CD14-positive monocyte (primary cell): ENCODE measurements at regions not wholly inside any gene's neighbourhood (a gene's known extent, or its start where the extent isn't known, plus 50 kb on each side); places are given as distances from the start of the nearest gene placed in this dataset.

ENCODE experiments used
- DNase-seq, 3 donors: peaks; one replicate each; pipeline ENCODE4 v3.0.0-alpha.2; 2011 to 2022
- H2AFZ ChIP-seq: 2 replicates; pipeline ENCODE4 v1.6.0; 2012; ENCODE audit warnings: mild to moderate bottlenecking, low read depth, low read length, inconsistent platforms; ENCODE audit not compliant: insufficient read depth, poor library complexity, severe bottlenecking
- H3K27ac ChIP-seq, 2 donors: 1 replicate in 1 of 2; 2 replicates in 1 of 2; pipeline ENCODE4 v1.5.1; 2012 to 2013; ENCODE audit warnings: low read length in 2 of 2, control low read depth in 1 of 2, inconsistent platforms in 1 of 2, low read depth in 1 of 2, mild to moderate bottlenecking in 1 of 2
- H3K27me3 ChIP-seq, 2 donors: one replicate each; pipeline versions ENCODE4 v1.6.0 to v1.6.1; 2011 to 2013; ENCODE audit warnings: low read length in 2 of 2; ENCODE audit not compliant: control insufficient read depth in 2 of 2, insufficient read depth in 2 of 2
- H3K36me3 ChIP-seq, 2 donors: replicated peaks in 1 of 2; 1 replicate in 1 of 2; 2 replicates in 1 of 2; pipeline versions ENCODE4 v1.5.1 to v1.6.1; 2012 to 2013; ENCODE audit warnings: low read length in 2 of 2, control low read depth in 1 of 2, inconsistent platforms in 1 of 2, mild to moderate bottlenecking in 1 of 2; ENCODE audit not compliant: insufficient read depth in 2 of 2, control insufficient read depth in 1 of 2
- H3K4me1 ChIP-seq, 2 donors: 1 replicate in 1 of 2; 2 replicates in 1 of 2; pipeline versions ENCODE4 v1.5.1 to v1.6.1; 2012 to 2013; ENCODE audit warnings: low read length in 2 of 2, control low read depth in 1 of 2, inconsistent platforms in 1 of 2, mild to moderate bottlenecking in 1 of 2, moderate library complexity in 1 of 2; ENCODE audit not compliant: insufficient read depth in 2 of 2, control insufficient read depth in 1 of 2
- H3K4me2 ChIP-seq: replicated peaks from 2 replicates; pipeline ENCODE3; 2012; ENCODE audit warnings: low read length, moderate library complexity, mild to moderate bottlenecking; ENCODE audit not compliant: poor library complexity, severe bottlenecking; ENCODE audit errors: extremely low read depth
- H3K4me3 ChIP-seq, 3 experiments: fragments of 200-600 bp in 1 of 3; sonication (generic) in 1 of 3; replicated peaks in 1 of 3; 1 replicate in 2 of 3; 2 replicates in 1 of 3; pipeline ENCODE4 v1.5.1; 2011 to 2013; ENCODE audit warnings: low read length in 3 of 3, mild to moderate bottlenecking in 3 of 3, control low read depth in 2 of 3, low read depth in 2 of 3, inconsistent platforms in 1 of 3, moderate library complexity in 1 of 3
- H3K79me2 ChIP-seq: 2 replicates; pipeline ENCODE4 v1.6.0; 2012; ENCODE audit warnings: mild to moderate bottlenecking, control low read depth, inconsistent platforms, low read length, moderate library complexity; ENCODE audit not compliant: insufficient read depth
- H3K9ac ChIP-seq: 2 replicates; pipeline ENCODE4 v1.6.0; 2017; ENCODE audit warnings: low read length, mild to moderate bottlenecking; ENCODE audit not compliant: insufficient read depth, poor library complexity, severe bottlenecking
- H3K9me3 ChIP-seq, 2 donors: replicated peaks in 1 of 2; 1 replicate in 1 of 2; 2 replicates in 1 of 2; pipeline versions ENCODE4 v1.5.1 to v1.6.1; 2012 to 2013; ENCODE audit warnings: low read length in 2 of 2, control low read depth in 1 of 2; ENCODE audit not compliant: control insufficient read depth in 1 of 2, insufficient read depth in 1 of 2
- H4K20me1 ChIP-seq: 2 replicates; pipeline ENCODE4 v1.6.0; 2012; ENCODE audit warnings: mild to moderate bottlenecking, low read length, control low read depth, moderate library complexity; ENCODE audit not compliant: insufficient read depth
- H3K27ac Mint-ChIP-seq, 7 donors: one replicate each; pipeline ENCODE4 v1.8.0; 2020; ENCODE audit warnings: mild to moderate bottlenecking in 7 of 7, mixed read lengths in 7 of 7, moderate library complexity in 6 of 7, inconsistent platforms in 2 of 7
- H3K27me3 Mint-ChIP-seq, 3 donors: one replicate each; pipeline ENCODE4 v1.8.0; 2021 to 2022; ENCODE audit warnings: low read depth in 3 of 3, mild to moderate bottlenecking in 3 of 3, mixed read lengths in 3 of 3, moderate library complexity in 3 of 3, inconsistent platforms in 1 of 3
- H3K36me3 Mint-ChIP-seq, 2 donors: one replicate each; pipeline ENCODE4 v1.8.0; 2020; ENCODE audit warnings: mixed read lengths in 2 of 2, inconsistent platforms in 1 of 2, mild to moderate bottlenecking in 1 of 2
- H3K4me1 Mint-ChIP-seq: one replicate; pipeline ENCODE4 v1.8.0; 2020; ENCODE audit warnings: mild to moderate bottlenecking, mixed read lengths
- H3K4me3 Mint-ChIP-seq, 2 donors: one replicate each; pipeline ENCODE4 v1.8.0; 2020; ENCODE audit warnings: mild to moderate bottlenecking in 2 of 2, mixed read lengths in 2 of 2, moderate library complexity in 1 of 2
- H3K9me3 Mint-ChIP-seq, 7 donors: one replicate each; pipeline ENCODE4 v1.8.0; 2020 to 2022; ENCODE audit warnings: mixed read lengths in 7 of 7, mild to moderate bottlenecking in 6 of 7, moderate library complexity in 6 of 7, inconsistent platforms in 2 of 7
- intact Hi-C, 2 donors: fragments of 100-400 bp; cut with micrococcal nuclease; formaldehyde crosslinking; loops; one replicate each; pipeline versions ENCODE4 v1.15.0 to v1.15.1; 2023
- TF ChIP-seq, protein P1 (sequence below): fragments of 200-600 bp; IDR thresholded peaks from one replicate; pipeline ENCODE4 v1.8.0; 2022; ENCODE audit warnings: antibody characterized with exemption, mild to moderate bottlenecking

DNA sequence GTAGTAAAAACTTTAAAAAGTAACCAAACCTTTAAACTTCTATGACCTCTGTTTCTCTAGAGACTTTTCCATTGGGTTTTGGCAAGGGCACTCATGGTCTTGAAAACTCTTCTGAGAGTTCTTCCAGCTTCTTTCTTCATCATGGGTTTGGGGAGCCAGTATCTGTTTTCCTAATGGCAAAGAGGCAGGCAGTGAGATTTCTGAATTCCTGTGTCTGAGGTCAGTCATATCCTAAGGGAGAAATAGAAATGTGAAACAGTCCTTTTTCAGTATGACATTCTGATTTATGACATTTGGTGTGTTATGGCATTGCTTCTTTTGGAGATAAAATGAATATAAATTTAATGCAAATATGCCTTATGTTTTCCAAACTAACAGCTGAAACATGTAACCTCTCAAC is 518.5 kb upstream of the MARCKS start:
- Histone ChIP-seq H3K4me1 (no peaks in the 10 kb centered on the region), H3K36me3 (no peaks in the 10 kb centered on the region), H3K27ac (no peak overlapping the region), H3K27me3 (no peaks in the 10 kb centered on the region), H2AFZ (no peak overlapping the region), H3K79me2 (no peaks in the 10 kb centered on the region), H3K4me3 (no peak overlapping the region), H3K9ac (no peak overlapping the region), H3K9me3 (no peaks in the 10 kb centered on the region), H4K20me1 (no peaks in the 10 kb centered on the region), H3K4me2 (no peak overlapping the region)
- intact Hi-C loops = no loop called here
- Mint-ChIP-seq H3K4me1 (no peaks in the 10 kb centered on the region), H3K27me3 (peaks cover 0 to 3% (median 2%) of the 10 kb centered on the region in 3 donors), H3K9me3 (peaks cover 0 to 5% (median 2%) of the 10 kb centered on the region in 7 donors), H3K27ac (no peak overlapping the region), H3K4me3 (no peak overlapping the region), H3K36me3 (no peaks in the 10 kb centered on the region)
- TF ChIP-seq, protein P1, sequence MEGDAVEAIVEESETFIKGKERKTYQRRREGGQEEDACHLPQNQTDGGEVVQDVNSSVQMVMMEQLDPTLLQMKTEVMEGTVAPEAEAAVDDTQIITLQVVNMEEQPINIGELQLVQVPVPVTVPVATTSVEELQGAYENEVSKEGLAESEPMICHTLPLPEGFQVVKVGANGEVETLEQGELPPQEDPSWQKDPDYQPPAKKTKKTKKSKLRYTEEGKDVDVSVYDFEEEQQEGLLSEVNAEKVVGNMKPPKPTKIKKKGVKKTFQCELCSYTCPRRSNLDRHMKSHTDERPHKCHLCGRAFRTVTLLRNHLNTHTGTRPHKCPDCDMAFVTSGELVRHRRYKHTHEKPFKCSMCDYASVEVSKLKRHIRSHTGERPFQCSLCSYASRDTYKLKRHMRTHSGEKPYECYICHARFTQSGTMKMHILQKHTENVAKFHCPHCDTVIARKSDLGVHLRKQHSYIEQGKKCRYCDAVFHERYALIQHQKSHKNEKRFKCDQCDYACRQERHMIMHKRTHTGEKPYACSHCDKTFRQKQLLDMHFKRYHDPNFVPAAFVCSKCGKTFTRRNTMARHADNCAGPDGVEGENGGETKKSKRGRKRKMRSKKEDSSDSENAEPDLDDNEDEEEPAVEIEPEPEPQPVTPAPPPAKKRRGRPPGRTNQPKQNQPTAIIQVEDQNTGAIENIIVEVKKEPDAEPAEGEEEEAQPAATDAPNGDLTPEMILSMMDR = no peak
- DNase-seq = no peak

DNA sequence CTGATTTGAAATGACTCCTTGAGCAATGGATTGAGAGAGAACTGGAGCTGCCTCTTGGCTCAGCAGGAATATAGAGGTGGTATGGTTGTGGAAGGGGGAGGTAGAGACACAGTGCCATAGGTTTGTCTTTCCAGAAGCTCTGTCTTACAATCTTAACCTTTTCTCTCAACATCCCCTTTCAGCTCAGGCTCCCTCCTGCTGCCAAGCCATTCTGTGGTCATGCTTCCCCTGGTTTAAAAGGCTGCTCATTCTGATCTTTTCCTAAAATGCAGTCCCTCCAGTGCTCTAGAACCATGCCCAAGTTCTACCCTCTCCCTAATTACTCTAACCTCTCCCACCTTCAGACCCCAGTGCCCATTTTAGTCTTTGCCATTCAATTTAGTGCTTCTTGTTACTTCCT is 517.9 kb upstream of the MARCKS start:
- H3K4me3 ChIP-seq = no peak overlapping the region
- DNase-seq = no peak
- Mint-ChIP-seq H3K27me3 (peaks cover 0 to 3% (median 0%) of the 10 kb centered on the region in 3 donors), H3K36me3 (no peaks in the 10 kb centered on the region), H3K4me3 (no peak overlapping the region), H3K27ac (no peak overlapping the region), H3K4me1 (no peaks in the 10 kb centered on the region), H3K9me3 (peaks cover 0 to 5% (median 2%) of the 10 kb centered on the region in 7 donors)
- no peaks in the 10 kb centered on the region for H4K20me1 ChIP-seq
- no peaks in the 10 kb centered on the region for H3K27me3 ChIP-seq
- TF ChIP-seq, protein P1 = no peak
- no peaks in the 10 kb centered on the region for H3K79me2 ChIP-seq
- H3K4me1 ChIP-seq = no peaks in the 10 kb centered on the region
- no peak overlapping the region for H3K4me2 ChIP-seq
- intact Hi-C loops = no loop called here
- no peaks in the 10 kb centered on the region for H3K9me3 ChIP-seq
- no peak overlapping the region for H3K9ac ChIP-seq
- H3K27ac ChIP-seq = no peak overlapping the region
- H3K36me3 ChIP-seq = no peaks in the 10 kb centered on the region
- H2AFZ ChIP-seq = no peak overlapping the region
